Lower leg skin (tissue), 3 donors: ENCODE measurements at regions not wholly inside any gene's neighbourhood (a gene's known extent, or its start where the extent isn't known, plus 50 kb on each side); places are given as distances from the start of the nearest gene placed in this dataset.

Experiments
- POLR2A ChIP-seq, 2 donors: fragments of 450-650 bp; IDR thresholded peaks; one replicate each; pipeline ENCODE4 v1.6.1; 2016 to 2017; ENCODE audit warnings: antibody characterized with exemption in 2 of 2, mild to moderate bottlenecking in 1 of 2, moderate library complexity in 1 of 2
- TF ChIP-seq, protein P1 (sequence below), 3 donors: fragments of 450-650 bp; IDR thresholded peaks; one replicate each; pipeline ENCODE4 v1.5.1; 2016; ENCODE audit warnings: antibody characterized with exemption in 3 of 3, mild to moderate bottlenecking in 3 of 3, moderate library complexity in 2 of 3

DNA sequence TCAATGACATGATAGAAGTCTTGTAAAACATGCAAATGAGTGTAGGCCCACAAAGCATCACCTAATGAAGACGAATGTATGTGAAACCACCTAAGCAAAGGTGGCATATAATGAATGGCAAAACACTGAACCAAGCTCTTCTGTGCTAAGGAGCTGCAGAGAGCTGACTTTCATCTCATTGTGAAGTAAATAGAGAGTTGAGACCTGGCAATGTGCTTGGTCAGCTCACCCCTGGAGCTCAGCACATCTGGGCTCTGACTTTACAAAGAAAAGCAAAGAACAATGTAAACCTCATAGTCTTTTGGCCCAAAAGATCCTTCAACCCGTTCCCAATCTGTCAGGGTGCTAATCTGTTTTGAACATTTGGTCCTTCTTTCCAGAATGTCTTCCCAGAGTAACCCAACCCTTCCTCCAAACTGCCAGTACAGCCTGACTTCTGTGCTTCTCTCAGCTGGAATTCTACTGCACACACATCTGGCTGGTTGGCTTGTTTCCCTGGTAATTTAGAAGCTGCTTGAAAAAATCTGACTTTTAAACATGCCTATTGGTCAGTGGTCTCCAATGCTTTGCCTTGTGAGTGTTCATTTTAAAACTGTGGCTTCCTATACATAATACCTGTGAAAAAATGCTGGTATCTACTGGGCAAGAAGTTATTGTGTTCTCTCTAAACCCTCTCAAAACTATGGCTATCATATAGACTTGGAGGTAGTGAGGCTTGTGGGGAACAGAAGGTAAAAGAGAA, 101.7 kb downstream of the CD200R1L start:
- TF ChIP-seq, protein P1, sequence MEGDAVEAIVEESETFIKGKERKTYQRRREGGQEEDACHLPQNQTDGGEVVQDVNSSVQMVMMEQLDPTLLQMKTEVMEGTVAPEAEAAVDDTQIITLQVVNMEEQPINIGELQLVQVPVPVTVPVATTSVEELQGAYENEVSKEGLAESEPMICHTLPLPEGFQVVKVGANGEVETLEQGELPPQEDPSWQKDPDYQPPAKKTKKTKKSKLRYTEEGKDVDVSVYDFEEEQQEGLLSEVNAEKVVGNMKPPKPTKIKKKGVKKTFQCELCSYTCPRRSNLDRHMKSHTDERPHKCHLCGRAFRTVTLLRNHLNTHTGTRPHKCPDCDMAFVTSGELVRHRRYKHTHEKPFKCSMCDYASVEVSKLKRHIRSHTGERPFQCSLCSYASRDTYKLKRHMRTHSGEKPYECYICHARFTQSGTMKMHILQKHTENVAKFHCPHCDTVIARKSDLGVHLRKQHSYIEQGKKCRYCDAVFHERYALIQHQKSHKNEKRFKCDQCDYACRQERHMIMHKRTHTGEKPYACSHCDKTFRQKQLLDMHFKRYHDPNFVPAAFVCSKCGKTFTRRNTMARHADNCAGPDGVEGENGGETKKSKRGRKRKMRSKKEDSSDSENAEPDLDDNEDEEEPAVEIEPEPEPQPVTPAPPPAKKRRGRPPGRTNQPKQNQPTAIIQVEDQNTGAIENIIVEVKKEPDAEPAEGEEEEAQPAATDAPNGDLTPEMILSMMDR (IDR thresholded peaks at IDR 0.05), result no peak
- TF ChIP-seq POLR2A (IDR thresholded peaks at IDR 0.05), result no peak
